HEK293T (cell line): ENCODE measurements at regions not wholly inside any gene's neighbourhood (a gene's known extent, or its start where the extent isn't known, plus 50 kb on each side); places are given as distances from the start of the nearest gene placed in this dataset.
"Not testable (repeated sequence)": the region's sequence is repeated elsewhere in the genome, so short reads cannot be mapped to it uniquely, and the experiment has no call there.

ENCODE experiments used
- BHLHE40 ChIP-seq: fragments of 450-650 bp; IDR thresholded peaks from 2 replicates; pipeline ENCODE4 v1.6.1; 2016; ENCODE audit warnings: mild to moderate bottlenecking, moderate library complexity, borderline replicate concordance
- CTBP1 ChIP-seq: fragments of 450-650 bp; IDR thresholded peaks from 2 replicates; pipeline ENCODE4 v1.6.1; 2016; ENCODE audit warnings: borderline replicate concordance
- ELF4 ChIP-seq: fragments of 450-650 bp; IDR thresholded peaks from 2 replicates; pipeline ENCODE4 v1.6.1; 2017; ENCODE audit warnings: antibody characterized with exemption
- FOXA1 ChIP-seq: fragments of 450-650 bp; IDR thresholded peaks from 2 replicates; pipeline ENCODE4 v1.6.1; 2016; ENCODE audit warnings: mild to moderate bottlenecking
- FOXK2 ChIP-seq: fragments of 450-650 bp; IDR thresholded peaks from 2 replicates; pipeline ENCODE4 v1.6.1; 2016; ENCODE audit warnings: mild to moderate bottlenecking
- FOXM1 ChIP-seq: fragments of 450-650 bp; IDR thresholded peaks from 2 replicates; pipeline ENCODE4 v1.6.1; 2017; ENCODE audit warnings: mild to moderate bottlenecking, borderline replicate concordance
- L3MBTL2 ChIP-seq: fragments of 450-650 bp; conservative IDR thresholded peaks from 2 replicates; pipeline ENCODE4 v1.6.1; 2016; ENCODE audit warnings: mild to moderate bottlenecking
- LEF1 ChIP-seq: fragments of 450-650 bp; IDR thresholded peaks from 2 replicates; pipeline ENCODE4 v1.6.1; 2017; ENCODE audit warnings: mild to moderate bottlenecking, borderline replicate concordance
- NFRKB ChIP-seq: fragments of 450-650 bp; IDR thresholded peaks from 2 replicates; pipeline ENCODE4 v1.6.1; 2016; ENCODE audit warnings: mild to moderate bottlenecking, moderate library complexity
- SP1 ChIP-seq: fragments of 450-650 bp; IDR thresholded peaks from 2 replicates; pipeline ENCODE4 v1.6.1; 2017
- SUZ12 ChIP-seq: fragments of 450-650 bp; IDR thresholded peaks from 2 replicates; pipeline ENCODE4 v1.6.1; 2016; ENCODE audit warnings: mild to moderate bottlenecking
- TARDBP ChIP-seq: fragments of 450-650 bp; IDR thresholded peaks from 2 replicates; pipeline ENCODE4 v1.6.1; 2016
- TF ChIP-seq, protein P1 (sequence below): fragments of 450-650 bp; IDR thresholded peaks from 2 replicates; pipeline ENCODE4 v1.6.1; 2016

DNA sequence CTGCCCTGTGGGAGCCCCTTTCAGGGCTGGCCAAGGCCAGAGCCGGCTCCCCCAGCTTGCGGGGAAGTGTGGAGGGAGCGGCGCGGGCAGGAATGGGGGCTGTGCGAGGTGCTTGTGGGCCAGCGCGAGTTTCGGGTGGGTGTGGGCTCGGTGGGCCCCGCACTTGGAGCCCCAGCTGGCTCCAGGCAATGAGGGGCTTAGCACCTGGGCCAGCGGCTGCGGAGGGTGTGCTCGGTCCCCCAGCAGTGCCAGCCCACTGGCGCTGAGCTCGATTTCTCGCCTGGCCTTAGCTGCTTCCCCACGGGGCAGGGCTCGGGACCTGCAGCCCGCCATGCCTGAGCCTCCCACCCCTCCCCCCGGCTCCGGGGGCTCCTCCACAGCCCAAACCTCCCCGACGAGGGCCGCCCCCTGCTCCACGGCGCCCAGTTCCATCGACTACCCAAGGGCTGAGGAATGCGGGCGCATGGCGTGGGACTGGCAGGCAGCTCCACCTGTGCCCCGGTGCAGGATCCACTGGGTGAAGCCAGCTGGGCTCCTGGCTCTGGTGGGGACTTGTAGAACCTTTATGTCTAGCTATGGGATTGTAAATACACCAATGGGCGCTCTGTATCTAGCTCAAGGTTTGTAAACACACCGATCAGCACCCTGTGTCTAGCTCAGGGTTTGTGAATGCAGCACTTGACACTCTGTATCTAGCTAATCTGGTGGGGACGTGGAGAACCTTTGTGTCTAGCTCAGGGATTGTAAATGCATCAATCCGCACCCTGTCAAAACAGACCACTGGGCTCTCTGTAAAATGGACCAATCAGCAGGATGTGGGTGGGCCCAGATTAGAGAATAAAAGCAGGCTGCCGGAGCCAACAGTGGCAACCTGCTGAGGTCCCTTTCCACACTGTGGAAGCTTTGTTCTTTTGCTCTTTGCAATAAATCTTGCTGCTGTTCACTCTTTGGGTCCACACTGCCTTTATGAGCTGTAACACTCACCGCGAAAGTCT, 1379.1 kb downstream of the RAPGEF2 start:
- TF ChIP-seq SUZ12, ELF4, FOXM1, FOXK2, NFRKB, CTBP1, L3MBTL2, SP1, BHLHE40, LEF1, TARDBP, FOXA1: not testable (repeated sequence)
- TF ChIP-seq, protein P1, sequence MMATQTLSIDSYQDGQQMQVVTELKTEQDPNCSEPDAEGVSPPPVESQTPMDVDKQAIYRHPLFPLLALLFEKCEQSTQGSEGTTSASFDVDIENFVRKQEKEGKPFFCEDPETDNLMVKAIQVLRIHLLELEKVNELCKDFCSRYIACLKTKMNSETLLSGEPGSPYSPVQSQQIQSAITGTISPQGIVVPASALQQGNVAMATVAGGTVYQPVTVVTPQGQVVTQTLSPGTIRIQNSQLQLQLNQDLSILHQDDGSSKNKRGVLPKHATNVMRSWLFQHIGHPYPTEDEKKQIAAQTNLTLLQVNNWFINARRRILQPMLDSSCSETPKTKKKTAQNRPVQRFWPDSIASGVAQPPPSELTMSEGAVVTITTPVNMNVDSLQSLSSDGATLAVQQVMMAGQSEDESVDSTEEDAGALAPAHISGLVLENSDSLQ, result not testable (repeated sequence)
